Motor neuron (in vitro differentiated cells): ENCODE measurements at regions not wholly inside any gene's neighbourhood (a gene's known extent, or its start where the extent isn't known, plus 50 kb on each side); places are given as distances from the start of the nearest gene placed in this dataset.

ENCODE experiments used
- ATAC-seq, 8 experiments: fragments of 200-7000 bp; cut with Tn5 transposase; replicated peaks in 6 of 8; 2 replicates each; pipeline ENCODE4 v1.8.0; 2021; ENCODE audit warnings: mild to moderate bottlenecking in 8 of 8, moderate library complexity in 8 of 8
- H3K27ac ChIP-seq, 2 donors: fragments of 250-450 bp; sonication (Bioruptor Pico); 2 replicates each; pipeline ENCODE4 v1.9.0; 2021; ENCODE audit warnings: antibody characterized with exemption in 2 of 2, mild to moderate bottlenecking in 2 of 2, moderate library complexity in 1 of 2
- H3K4me1 ChIP-seq, 2 donors: fragments of 250-450 bp; sonication (Bioruptor Pico); replicated peaks in 1 of 2; 2 replicates each; pipeline ENCODE4 v1.6.1; 2021; ENCODE audit warnings: antibody characterized with exemption in 2 of 2, mild to moderate bottlenecking in 2 of 2, moderate library complexity in 1 of 2
- H3K4me3 ChIP-seq, 5 donors: fragments of 250-450 bp; sonication (Bioruptor Pico); 2 replicates each; pipeline ENCODE4 v1.9.0; 2021; ENCODE audit warnings: antibody characterized with exemption in 5 of 5, mild to moderate bottlenecking in 5 of 5, moderate library complexity in 4 of 5
- WGBS, 10 experiments: fragments of 450-650 bp; shearing (Covaris generic); methylation state at CpG; one replicate each; pipeline ENCODE4 v1.0.0; 2022; 5-methylcytosine and 5-hydroxymethylcytosine counted together
- in situ Hi-C, 9 experiments: fragments of 400-800 bp; cut with MboI; loops; one replicate each; pipeline ENCODE4 v1.15.0; 2021; ENCODE audit warnings: low sequenced_read_pairs in 9 of 9, low pct_unique_long_range_greater_than_20kb in 2 of 9; ENCODE audit not compliant: unreplicated experiment in 9 of 9

DNA sequence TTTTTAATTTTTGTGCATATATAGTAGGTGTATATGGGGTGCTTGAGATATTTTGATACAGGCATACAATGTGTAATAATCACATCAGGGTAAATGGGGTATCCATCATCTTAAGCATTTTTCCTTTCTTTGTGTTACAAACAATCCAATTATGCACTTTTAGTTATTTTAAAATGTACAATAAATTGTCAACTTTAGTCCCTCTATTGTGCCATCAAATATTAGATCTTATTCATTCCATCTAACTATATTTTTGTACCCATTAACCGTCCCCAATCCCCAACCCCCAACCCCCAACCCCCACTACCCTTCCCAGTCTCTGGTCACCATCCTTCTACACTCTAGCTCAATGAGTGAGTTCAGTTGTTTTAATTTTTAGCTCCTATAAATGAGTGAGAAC lies 335.1 kb upstream of the C11orf87 start:
- Histone ChIP-seq H3K4me1 (peaks cover 0 to 7% of the 10 kb centered on the region in 2 donors), H3K4me3 (no peak overlapping the region), H3K27ac (no peak overlapping the region)
- no peak for ATAC-seq
- in situ Hi-C loops = no loop called here
- 50% methylated on average over 1 of the region's 1 CpG; no CpG with 5 or more reads in 8 of the 10 experiments for WGBS, 10 experiments

DNA sequence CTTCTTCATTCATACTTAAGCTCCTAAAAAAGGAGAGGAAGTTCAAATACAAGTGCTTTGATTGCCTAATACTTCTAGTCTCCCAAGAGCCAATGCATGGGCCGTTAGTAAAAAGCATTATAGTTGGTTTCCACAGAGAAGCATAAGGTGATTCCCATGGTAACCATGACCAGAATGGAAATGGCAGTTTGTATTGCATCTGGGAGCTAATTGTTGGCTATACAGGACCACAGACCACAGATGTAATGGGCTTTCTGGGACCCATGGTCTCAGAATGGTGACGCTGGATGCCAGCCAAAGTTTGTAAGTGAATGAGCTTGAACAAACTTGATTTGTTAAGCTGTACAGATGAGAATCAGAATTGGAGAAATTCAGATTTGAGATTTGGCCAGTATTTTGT lies 333.9 kb upstream of the C11orf87 start:
- WGBS, 10 experiments = 60 to 100% (median 83%) methylated on average over 1 to 2 of the region's 2 CpGs
- Histone ChIP-seq H3K4me3 (no peak overlapping the region), H3K27ac (no peak overlapping the region), H3K4me1 (peaks cover 0 to 11% of the 10 kb centered on the region in 2 donors)
- in situ Hi-C loops = no loop called here
- peak in 1 of 8 experiments; percentile 71 for ATAC-seq

DNA sequence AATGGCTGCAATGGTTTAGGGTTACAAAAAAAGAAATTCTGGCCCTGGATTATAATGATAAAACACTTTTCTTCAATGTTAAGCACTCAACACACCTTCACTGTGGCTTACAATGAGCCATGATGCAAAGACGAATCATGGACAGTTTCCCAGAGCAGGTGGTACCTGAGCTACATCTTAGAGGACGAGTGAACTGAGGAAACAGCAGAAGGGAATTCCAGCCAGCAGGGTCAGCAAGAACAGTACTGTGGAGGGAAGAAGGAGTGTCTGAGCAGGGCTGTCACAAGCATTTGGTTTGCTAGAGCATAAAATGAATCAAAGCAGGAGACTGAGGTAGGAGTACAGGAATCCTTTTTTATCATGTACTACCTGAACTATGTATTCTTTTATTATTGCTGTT lies 332.8 kb upstream of the C11orf87 start:
- Histone ChIP-seq H3K4me3 (no peak overlapping the region), H3K4me1 (peaks cover 0 to 14% of the 10 kb centered on the region in 2 donors), H3K27ac (no peak overlapping the region)
- 80 to 100% (median 86%) methylated on average over 1 to 2 of the region's 2 CpGs; no CpG with 5 or more reads in 5 of the 10 experiments for WGBS, 10 experiments
- no peak for ATAC-seq
- in situ Hi-C loops = no loop called here

DNA sequence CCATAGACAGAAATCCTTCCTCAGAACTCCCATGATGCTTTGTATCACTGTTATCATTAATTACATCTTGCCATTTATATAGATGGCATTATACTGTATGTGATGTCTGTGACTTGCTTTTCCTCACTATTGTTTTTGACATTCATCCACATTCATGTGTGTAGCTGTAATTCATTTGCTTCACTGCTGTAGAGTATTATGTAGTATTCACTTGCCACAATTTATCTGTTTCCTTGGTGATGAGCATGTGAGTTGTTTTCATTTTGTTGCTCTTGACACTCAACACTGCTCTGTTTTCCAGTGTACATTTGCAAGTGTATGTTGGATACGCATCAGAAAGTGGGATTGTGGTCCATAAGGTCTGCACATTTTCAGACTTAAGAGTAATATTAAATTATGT lies 328.6 kb upstream of the C11orf87 start:
- H3K4me3 ChIP-seq = no peak overlapping the region
- peaks cover 0 to 10% of the 10 kb centered on the region in 2 donors for H3K4me1 ChIP-seq
- peak in 5 of 8 experiments; percentile 17 to 59 (median 33) for ATAC-seq
- in situ Hi-C loops = no loop called here
- WGBS, 10 experiments = 0 to 100% (median 80%) methylated on average over 1 of the region's 1 CpG; no CpG with 5 or more reads in 3 of the 10 experiments
- H3K27ac ChIP-seq = no peak overlapping the region

DNA sequence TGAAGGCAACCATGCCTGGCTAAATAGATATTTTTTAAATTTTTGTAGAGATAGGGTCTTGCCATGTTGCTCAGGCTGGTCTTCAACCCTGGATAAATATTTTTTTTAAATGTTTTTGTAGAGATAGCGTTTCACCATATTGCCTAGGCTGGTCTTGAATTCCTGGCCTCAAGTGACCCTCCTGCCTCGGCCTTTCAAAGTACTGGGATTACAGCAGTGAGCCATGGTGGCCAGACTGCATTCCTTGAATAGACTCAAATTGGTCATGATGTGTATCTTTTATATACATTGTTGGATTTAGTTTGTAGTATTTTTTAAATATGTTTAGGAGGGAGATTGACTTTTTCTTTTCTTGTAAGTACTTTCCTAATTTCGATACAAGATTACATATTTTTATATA lies 325.7 kb upstream of the C11orf87 start:
- Histone ChIP-seq H3K27ac (no peak overlapping the region), H3K4me1 (peaks cover 0 to 7% of the 10 kb centered on the region in 2 donors), H3K4me3 (no peak overlapping the region)
- in situ Hi-C loops = no loop called here
- 71 to 100% (median 93%) methylated on average over 1 to 3 of the region's 3 CpGs for WGBS, 10 experiments
- no peak for ATAC-seq

DNA sequence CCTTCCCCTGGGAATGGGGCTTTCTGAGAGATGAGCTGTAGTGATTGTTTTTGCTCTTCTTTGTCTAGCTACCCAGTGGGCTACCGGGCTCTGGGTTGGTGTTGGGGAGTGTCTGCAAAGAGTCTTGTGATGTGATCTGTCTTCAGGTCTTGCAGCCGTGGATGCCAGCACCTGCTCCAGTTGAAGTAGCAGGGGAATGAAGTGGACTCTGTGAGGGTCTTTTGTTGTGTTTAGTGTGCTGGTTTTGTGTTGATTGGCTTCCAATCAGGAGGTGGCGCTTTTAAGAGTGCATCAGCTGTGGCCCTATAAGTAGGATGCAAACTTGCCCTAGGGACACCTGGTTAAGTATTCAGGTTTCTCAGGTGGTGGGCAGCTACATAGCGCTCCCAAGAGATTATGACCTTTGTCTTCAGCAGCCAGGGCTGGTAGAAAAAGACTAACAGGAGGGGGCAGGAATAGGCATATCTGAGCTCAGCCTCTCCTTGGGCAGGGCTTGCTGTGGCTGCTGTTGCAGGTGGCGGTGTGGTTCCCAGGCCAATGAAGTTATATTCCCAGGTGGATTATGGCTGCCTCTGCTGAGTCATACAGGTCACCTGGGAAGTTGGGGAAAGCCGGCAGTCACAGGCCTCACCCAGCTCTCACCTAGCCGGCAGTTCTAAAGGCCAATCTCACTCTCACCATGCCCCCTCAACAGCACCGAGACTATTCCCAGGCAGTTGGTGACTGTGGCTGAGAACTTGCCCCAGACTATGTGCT lies 315.7 kb upstream of the C11orf87 start:
- 33 to 96% (median 80%) methylated on average over 1 to 6 of the region's 8 CpGs; no CpG with 5 or more reads in 3 of the 10 experiments for WGBS, 10 experiments
- in situ Hi-C loops = no loop called here
- peaks cover 0 to 14% of the 10 kb centered on the region in 2 donors for H3K4me1 ChIP-seq
- no peak for ATAC-seq
- no peak overlapping the region for H3K27ac ChIP-seq
- H3K4me3 ChIP-seq = no peak overlapping the region

DNA sequence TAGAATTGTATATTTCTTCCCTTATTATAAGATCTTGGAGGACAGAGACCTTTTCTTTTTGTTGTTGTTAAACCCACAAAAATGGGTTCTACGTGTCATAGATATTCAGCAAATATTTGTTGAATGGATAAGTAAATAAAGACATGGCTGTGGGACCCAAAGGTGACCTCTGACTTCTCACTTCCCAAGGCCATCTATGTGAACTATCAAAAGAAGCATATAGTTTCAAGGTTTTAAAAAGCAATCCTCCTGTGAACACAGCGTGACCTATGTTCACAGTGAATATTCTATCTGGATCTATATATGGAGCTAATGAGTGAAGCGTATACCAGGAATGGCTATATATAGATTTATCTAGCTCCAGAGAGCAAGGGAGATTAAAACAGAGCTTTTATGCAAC lies 312.8 kb upstream of the C11orf87 start:
- 69 to 96% (median 88%) methylated on average over 1 to 3 of the region's 3 CpGs; no CpG with 5 or more reads in 2 of the 10 experiments for WGBS, 10 experiments
- no peak for ATAC-seq
- no peak overlapping the region for H3K27ac ChIP-seq
- peaks cover 21 to 41% of the 10 kb centered on the region in 2 donors for H3K4me1 ChIP-seq
- H3K4me3 ChIP-seq = no peak overlapping the region
- in situ Hi-C loops = no loop called here

DNA sequence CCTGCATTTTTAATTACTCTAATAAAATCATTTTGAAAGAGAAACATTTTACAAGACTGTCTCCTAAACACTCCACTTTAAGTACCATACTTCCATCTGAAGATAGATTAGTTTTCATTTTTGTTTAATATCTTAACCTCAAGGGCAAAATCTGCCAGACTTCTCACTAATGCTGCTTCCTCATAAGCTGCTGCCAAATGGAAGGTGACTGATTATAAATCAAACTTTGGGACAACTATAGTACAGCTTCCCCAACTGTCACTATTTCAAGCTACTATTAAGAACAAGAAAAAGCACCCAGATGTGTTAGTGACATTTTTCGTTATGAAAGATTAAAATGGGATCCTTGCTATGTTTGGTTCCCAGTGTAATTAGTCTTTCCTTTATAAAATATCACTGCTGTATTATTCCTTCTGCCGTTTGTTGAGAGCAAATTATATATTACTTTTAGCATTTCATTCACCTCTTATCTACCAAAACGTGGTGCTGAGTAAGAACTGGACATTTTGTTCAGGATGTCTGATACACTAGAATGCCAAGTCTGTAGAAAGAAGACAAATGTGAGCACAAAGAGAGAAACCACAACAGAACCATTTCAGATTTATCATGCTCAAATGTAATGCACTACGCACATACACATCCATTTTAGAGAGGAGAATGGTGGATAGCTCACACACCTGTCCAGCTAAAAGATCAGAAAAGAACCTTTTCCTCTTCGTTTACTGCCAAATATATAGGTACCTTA lies 312.2 kb upstream of the C11orf87 start:
- Histone ChIP-seq H3K27ac (no peak overlapping the region), H3K4me3 (no peak overlapping the region), H3K4me1 (peaks cover 22 to 47% of the 10 kb centered on the region in 2 donors)
- no peak for ATAC-seq
- 50 to 84% (median 68%) methylated on average over 1 to 5 of the region's 5 CpGs for WGBS, 10 experiments
- in situ Hi-C loops = no loop called here

DNA sequence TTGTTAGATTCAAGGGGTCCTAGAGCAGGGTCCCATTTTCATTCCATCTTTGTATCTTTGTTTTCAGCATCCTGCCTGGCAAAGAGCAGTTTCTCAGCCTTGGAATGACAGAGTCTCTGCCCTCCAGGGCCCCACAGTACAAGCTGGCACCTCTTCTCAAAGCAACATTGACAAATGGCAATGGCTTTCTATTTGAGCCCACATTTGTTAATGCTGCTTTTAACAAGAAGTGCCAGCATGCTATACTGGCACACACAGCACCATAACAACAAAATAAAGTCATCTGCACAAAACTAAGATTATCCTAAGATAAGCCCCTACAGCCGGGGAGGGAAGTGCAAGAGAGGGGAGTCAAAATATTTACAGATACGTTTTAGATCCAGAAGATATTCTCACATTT lies 309.7 kb upstream of the C11orf87 start:
- peak in 3 of 8 experiments; percentile 8 to 67 (median 9) for ATAC-seq

DNA sequence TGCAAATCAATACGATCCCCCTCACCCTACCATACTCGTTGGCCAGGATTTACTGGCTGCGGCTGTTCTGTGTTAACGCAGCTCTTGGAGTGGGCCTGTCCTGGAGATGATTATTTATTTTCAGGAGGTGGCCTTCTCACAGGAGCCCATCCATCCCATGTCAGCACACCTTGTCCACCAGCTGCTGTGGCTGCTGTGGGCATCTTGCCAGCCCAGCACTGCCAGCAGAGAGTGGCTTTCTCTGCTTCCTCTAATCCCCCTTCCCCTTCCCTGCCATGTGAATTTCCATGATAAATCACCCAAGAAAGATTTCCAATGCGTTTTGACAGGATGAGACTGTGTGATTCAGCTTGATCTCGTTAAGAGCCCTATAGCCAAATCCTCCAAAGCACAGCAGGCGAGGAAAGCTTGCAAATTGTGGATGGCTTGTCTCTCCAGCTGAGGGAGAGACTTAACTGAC lies 309.1 kb upstream of the C11orf87 start:
- in situ Hi-C loops = no loop called here
- ATAC-seq = peak in 5 of 8 experiments; percentile 76 to 87 (median 84)
- H3K27ac ChIP-seq = peak overlapping the region; percentile 35 to 54
- WGBS, 10 experiments = 0 to 60% (median 19%) methylated on average over 1 to 7 of the region's 7 CpGs; no CpG with 5 or more reads in 3 of the 10 experiments
- H3K4me3 ChIP-seq = no peak overlapping the region
- H3K4me1 ChIP-seq = peaks cover 22 to 51% of the 10 kb centered on the region in 2 donors

More for the DNA sequence above, 309.7 kb upstream of the C11orf87 start:
- 25 to 100% (median 55%) methylated on average over 1 to 2 of the region's 2 CpGs; no CpG with 5 or more reads in 6 of the 10 experiments for WGBS, 10 experiments
- H3K27ac ChIP-seq = peak overlapping the region; percentile 7 to 54
- H3K4me1 ChIP-seq = peaks cover 22 to 51% of the 10 kb centered on the region in 2 donors
- in situ Hi-C loops = no loop called here
- no peak overlapping the region for H3K4me3 ChIP-seq

DNA sequence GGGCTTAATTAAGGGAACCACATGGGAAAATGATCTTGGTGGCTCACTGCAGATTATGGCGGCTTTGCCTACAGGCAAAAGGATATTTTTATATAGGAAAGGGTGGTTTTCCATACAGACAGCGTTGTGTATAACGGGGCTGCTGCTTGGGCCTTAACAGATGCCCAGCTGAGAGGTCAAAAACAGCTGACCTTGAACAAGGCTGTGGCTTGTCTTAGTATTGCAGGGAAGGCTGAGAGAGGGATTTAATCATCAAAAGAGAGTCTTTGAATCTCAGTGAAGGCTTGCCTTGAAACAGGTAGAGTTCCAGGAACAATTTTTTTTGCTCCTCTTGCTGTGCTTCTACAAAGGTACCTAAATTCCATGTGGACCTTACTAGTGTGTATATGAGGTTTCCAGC lies 301.6 kb upstream of the C11orf87 start:
- 60 to 100% (median 83%) methylated on average over 1 to 3 of the region's 3 CpGs; no CpG with 5 or more reads in 2 of the 10 experiments for WGBS, 10 experiments
- no peak for ATAC-seq
- in situ Hi-C loops = no loop called here

DNA sequence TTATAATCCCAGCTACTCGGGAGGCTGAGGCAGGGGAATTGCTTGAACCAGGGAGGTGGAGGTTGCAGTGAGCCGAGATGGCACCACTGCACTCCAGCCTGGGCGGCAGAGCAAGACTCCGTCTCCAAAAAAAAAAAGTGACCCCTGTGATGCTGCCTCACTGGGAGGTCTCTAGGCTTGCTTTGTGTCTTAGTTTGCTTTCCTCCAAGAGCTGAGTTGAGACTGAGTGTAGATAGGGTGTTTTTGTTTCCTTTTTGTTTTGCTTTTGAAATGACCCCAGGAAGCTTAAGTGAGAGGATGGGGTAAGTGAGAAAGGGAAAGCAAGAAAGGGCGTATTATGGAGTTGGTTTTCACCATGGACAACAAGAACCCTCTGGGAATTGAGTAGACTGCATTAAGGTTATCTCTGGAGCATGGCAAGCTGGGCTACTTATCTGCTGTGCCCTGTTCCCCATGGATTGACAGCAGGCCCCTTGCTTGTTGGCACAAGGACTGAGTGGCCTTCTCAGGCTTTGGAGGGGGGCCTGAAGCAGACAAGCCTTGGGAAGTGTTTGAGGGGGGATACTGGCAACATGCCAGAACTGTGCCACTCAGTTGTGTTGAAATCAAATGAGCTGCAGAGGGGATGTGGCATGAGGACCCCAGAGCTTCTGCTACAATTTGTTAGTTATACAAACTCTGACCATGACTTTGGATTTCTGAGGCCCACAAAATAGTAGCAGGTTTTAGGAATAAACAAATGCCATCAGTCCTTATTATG lies 300.6 kb upstream of the C11orf87 start:
- Histone ChIP-seq H3K27ac (no peak overlapping the region), H3K4me3 (no peak overlapping the region), H3K4me1 (peaks cover 6 to 8% of the 10 kb centered on the region in 2 donors)
- in situ Hi-C loops = no loop called here
- WGBS, 10 experiments = 60 to 100% (median 95%) methylated on average over 1 to 5 of the region's 5 CpGs; no CpG with 5 or more reads in 4 of the 10 experiments
- no peak for ATAC-seq

More for the DNA sequence above, 301.6 kb upstream of the C11orf87 start:
- no peak overlapping the region for H3K4me3 ChIP-seq
- peaks cover 6 to 8% of the 10 kb centered on the region in 2 donors for H3K4me1 ChIP-seq
- peak overlapping the region in 1 of 2 donors; percentile 36 for H3K27ac ChIP-seq
